GM04504 (cell line): ENCODE measurements at regions not wholly inside any gene's neighbourhood (a gene's known extent, or its start where the extent isn't known, plus 50 kb on each side); places are given as distances from the start of the nearest gene placed in this dataset.
"Not testable (repeated sequence)": the region's sequence is repeated elsewhere in the genome, so short reads cannot be mapped to it uniquely, and the experiment has no call there.

ENCODE experiments used
- DNase-seq: peaks from one replicate; pipeline ENCODE4 v3.0.0-alpha.2; 2012; ENCODE audit warnings: low read depth

- DNase-seq, result no peak
These were observed 540.0 kb upstream of the CNTNAP5 start for GRCh38 chr2:123485056-123485455.

- no peak for DNase-seq
These were observed 531.4 kb upstream of the CNTNAP5 start for GRCh38 chr2:123493687-123494086.

- no peak for DNase-seq
These were observed 529.8 kb upstream of the CNTNAP5 start for GRCh38 chr2:123495241-123495640.

- no peak for DNase-seq
These were observed 524.7 kb upstream of the CNTNAP5 start for GRCh38 chr2:123500346-123500745.

- no peak for DNase-seq
These were observed 524.1 kb upstream of the CNTNAP5 start for GRCh38 chr2:123500988-123501387.

- no peak for DNase-seq
These were observed 522.2 kb upstream of the CNTNAP5 start for GRCh38 chr2:123502931-123503330.

GRCh38 chr2:123512547-123512946 lies 512.5 kb upstream of the CNTNAP5 start:
- no peak for DNase-seq

- DNase-seq, result no peak
These were observed 511.7 kb upstream of the CNTNAP5 start for GRCh38 chr2:123513351-123513750.

GRCh38 chr2:123514613-123515207 lies 510.4 kb upstream of the CNTNAP5 start:
- no peak for DNase-seq

- DNase-seq, result peak; percentile 30
These were observed 506.7 kb upstream of the CNTNAP5 start for GRCh38 chr2:123518367-123518766.

GRCh38 chr2:123521854-123522253 lies 503.2 kb upstream of the CNTNAP5 start:
- DNase-seq, result no peak

- DNase-seq, result not testable (repeated sequence)
These were observed 502.6 kb upstream of the CNTNAP5 start for GRCh38 chr2:123522498-123522897.

- no peak for DNase-seq
These were observed 495.9 kb upstream of the CNTNAP5 start for GRCh38 chr2:123528996-123529707.

- DNase-seq, result no peak
These were observed 495.1 kb upstream of the CNTNAP5 start for GRCh38 chr2:123530004-123530403.

- DNase-seq, result no peak
These were observed 493.0 kb upstream of the CNTNAP5 start for GRCh38 chr2:123532126-123532525.

GRCh38 chr2:123532994-123533393 lies 492.1 kb upstream of the CNTNAP5 start:
- DNase-seq, result no peak

GRCh38 chr2:123540291-123540690 lies 484.8 kb upstream of the CNTNAP5 start:
- DNase-seq, result no peak

GRCh38 chr2:123546353-123546752 lies 478.7 kb upstream of the CNTNAP5 start:
- DNase-seq, result no peak

GRCh38 chr2:123563515-123563914 lies 461.6 kb upstream of the CNTNAP5 start:
- DNase-seq, result no peak

- no peak for DNase-seq
These were observed 458.7 kb upstream of the CNTNAP5 start for GRCh38 chr2:123566291-123566946.

- DNase-seq, result no peak
These were observed 447.1 kb upstream of the CNTNAP5 start for GRCh38 chr2:123578016-123578415.

GRCh38 chr2:123596621-123597020 lies 428.5 kb upstream of the CNTNAP5 start:
- no peak for DNase-seq

GRCh38 chr2:123597988-123598387 lies 427.1 kb upstream of the CNTNAP5 start:
- DNase-seq, result no peak
